Calu3 (cell line): ENCODE measurements at regions not wholly inside any gene's neighbourhood (a gene's known extent, or its start where the extent isn't known, plus 50 kb on each side); places are given as distances from the start of the nearest gene placed in this dataset.
A peak's percentile ranks its signal among the peaks of the same experiment; 100 is the strongest.

Source experiments
- BruUV-seq: library from RNA; stranded (reverse); fragments of 400-500 nt; replicated peaks from 2 replicates; lab custom pipeline; 2021; lab: Mats Ljungman, UMichigan
- CTCF ChIA-PET: fragments of 300-600 bp; sonication (Branson Sonifier 250); formaldehyde crosslinking; loops from one replicate; lab custom pipeline; 2022; ENCODE audit warnings: antibody characterized with exemption; lab: Charles Lee
- DNase-seq: peaks from one replicate; pipeline ENCODE4 v3.0.0; 2022
- H3K27ac Mint-ChIP-seq: one replicate; pipeline ENCODE4 v1.8.0; 2022; ENCODE audit warnings: mixed read lengths; ENCODE audit not compliant: unreplicated experiment
- H3K27me3 Mint-ChIP-seq: one replicate; pipeline ENCODE4 v1.8.0; 2022; ENCODE audit warnings: mixed read lengths; ENCODE audit not compliant: unreplicated experiment
- H3K36me3 Mint-ChIP-seq: one replicate; pipeline ENCODE4 v1.8.0; 2022; ENCODE audit warnings: mild to moderate bottlenecking, moderate library complexity, mixed read lengths; ENCODE audit not compliant: insufficient read depth, unreplicated experiment
- H3K4me1 Mint-ChIP-seq: one replicate; pipeline ENCODE4 v1.8.0; 2022; ENCODE audit warnings: mild to moderate bottlenecking, low read depth, mixed read lengths; ENCODE audit not compliant: unreplicated experiment
- H3K4me3 Mint-ChIP-seq: one replicate; pipeline ENCODE4 v1.8.0; 2022; ENCODE audit warnings: mild to moderate bottlenecking, low read depth, moderate library complexity, mixed read lengths; ENCODE audit not compliant: unreplicated experiment
- H3K9me3 Mint-ChIP-seq: one replicate; pipeline ENCODE4 v1.8.0; 2022; ENCODE audit warnings: low read depth, mixed read lengths; ENCODE audit not compliant: unreplicated experiment
- CTCF ChIP-seq: fragments of 200-600 bp; IDR thresholded peaks from one replicate; pipeline ENCODE4 v1.8.0; 2022; ENCODE audit warnings: antibody characterized with exemption; ENCODE audit not compliant: unreplicated experiment
- intact Hi-C: fragments of 100-400 bp; cut with micrococcal nuclease; formaldehyde crosslinking; loops from one replicate; pipeline ENCODE4 v1.10.0; 2022; ENCODE audit not compliant: unreplicated experiment

GRCh38 chr7:16345979-16346958, 75.1 kb downstream of the CRPPA start:
- no TSS peak for BruUV-seq
- Mint-ChIP-seq H3K9me3 (peaks cover 16% of the 10 kb centered on the region), H3K36me3 (peaks cover 13% of the 10 kb centered on the region), H3K27me3 (no peaks in the 10 kb centered on the region), H3K4me3 (peak overlapping the region; percentile 8), H3K27ac (peak overlapping the region; percentile 48), H3K4me1 (peaks cover 59% of the 10 kb centered on the region)
- no peak for TF ChIP-seq CTCF
- intact Hi-C loops = loop anchor here (1.0 to 5.0 kb wide), 6 partner anchors 23 to 219 kb away; partner anchors contain the start of gene CRPPA
- CTCF ChIA-PET = interaction anchor here (0.6 to 2.0 kb wide), 14 partner anchors 11 to 331 kb away, joined by 3 to 18 read pairs (median 3); no protein-coding TSS in a partner anchor
- peak; percentile 63 for DNase-seq

GRCh38 chr7:16344927-16345326, 76.4 kb downstream of the CRPPA start:
- Mint-ChIP-seq H3K27me3 (no peaks in the 10 kb centered on the region), H3K4me1 (peaks cover 59% of the 10 kb centered on the region), H3K36me3 (peaks cover 13% of the 10 kb centered on the region), H3K4me3 (no peak overlapping the region), H3K27ac (peak overlapping the region; percentile 32), H3K9me3 (peaks cover 13% of the 10 kb centered on the region)
- no peak for DNase-seq
- no peak for TF ChIP-seq CTCF
- intact Hi-C loops = loop anchor here (5.0 kb wide), 1 partner anchor 43 kb away; no protein-coding TSS in a partner anchor
- no TSS peak for BruUV-seq
- CTCF ChIA-PET = interaction anchor here (0.5 to 2.0 kb wide), 3 partner anchors 26 to 249 kb away, joined by 3 to 18 read pairs (median 3); no protein-coding TSS in a partner anchor

DNA sequence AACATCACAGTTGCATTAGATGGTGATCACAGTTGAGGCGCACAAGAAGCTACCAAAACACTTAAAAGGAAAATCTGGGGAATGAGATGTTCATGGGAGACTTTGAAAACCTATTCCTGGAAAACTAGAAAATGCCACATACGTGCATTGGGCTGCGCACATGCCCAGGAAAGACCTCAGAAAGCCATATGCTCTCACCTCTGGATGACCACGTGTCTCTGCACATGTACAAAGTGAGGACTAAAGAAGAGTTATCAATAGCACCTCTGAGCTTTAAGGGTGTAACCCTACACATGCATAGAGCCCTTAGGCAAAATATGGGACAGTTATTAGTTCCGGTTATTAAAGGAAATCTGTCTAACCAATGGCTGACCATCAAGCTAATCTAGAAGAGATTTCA, 77.7 kb downstream of the CRPPA start:
- TF ChIP-seq CTCF = no peak
- Mint-ChIP-seq H3K9me3 (peaks cover 10% of the 10 kb centered on the region), H3K4me1 (peaks cover 46% of the 10 kb centered on the region), H3K36me3 (peaks cover 13% of the 10 kb centered on the region), H3K27ac (peak overlapping the region; percentile 17), H3K4me3 (no peak overlapping the region), H3K27me3 (no peaks in the 10 kb centered on the region)
- no TSS peak for BruUV-seq
- CTCF ChIA-PET = no interaction called here
- no peak for DNase-seq
- intact Hi-C loops = no loop called here

GRCh38 chr7:16338065-16338464, 83.3 kb downstream of the CRPPA start:
- intact Hi-C loops = no loop called here
- H3K4me3 Mint-ChIP-seq = no peak overlapping the region
- DNase-seq = no peak
- TF ChIP-seq CTCF = no peak
- H3K36me3 Mint-ChIP-seq = no peaks in the 10 kb centered on the region
- CTCF ChIA-PET = no interaction called here
- no peak overlapping the region for H3K27ac Mint-ChIP-seq
- peaks cover 8% of the 10 kb centered on the region for H3K4me1 Mint-ChIP-seq
- H3K27me3 Mint-ChIP-seq = no peaks in the 10 kb centered on the region
- no TSS peak for BruUV-seq
- peaks cover 15% of the 10 kb centered on the region for H3K9me3 Mint-ChIP-seq
